HEK293 (cell line): ENCODE measurements at regions not wholly inside any gene's neighbourhood (a gene's known extent, or its start where the extent isn't known, plus 50 kb on each side); places are given as distances from the start of the nearest gene placed in this dataset.

Experiments
- CTCF ChIA-PET: fragments of 350-600 bp; formaldehyde crosslinking; extraction: SDS; loops from one replicate; lab custom pipeline; 2021; ENCODE audit warnings: antibody characterized with exemption; lab: Yijun Ruan, JAX
- POLR2A ChIA-PET: fragments of 300-600 bp; formaldehyde crosslinking; extraction: SDS; loops from one replicate; lab custom pipeline; 2020; ENCODE audit warnings: antibody characterized with exemption, inconsistent platforms; lab: Yijun Ruan, JAX
- H3K27ac ChIP-seq: fragments of 200-500 bp; sonication (Bioruptor generic); 2 replicates; pipeline ENCODE4 v1.5.1; 2014; ENCODE audit warnings: low read depth, low read length, control low read depth, inconsistent platforms; ENCODE audit errors: extremely low read depth
- H3K36me3 ChIP-seq, 2 experiments: fragments of 200-500 bp in 1 of 2; sonication (Bioruptor generic) in 1 of 2; 1 replicate in 1 of 2; 2 replicates in 1 of 2; pipeline ENCODE4 v1.5.1; 2014 to 2017; ENCODE audit warnings: inconsistent platforms in 2 of 2, low read length in 2 of 2; ENCODE audit not compliant: control insufficient read depth in 2 of 2, insufficient read depth in 1 of 2
- H3K4me1 ChIP-seq: fragments of 200-500 bp; sonication (Bioruptor generic); 2 replicates; pipeline ENCODE4 v1.5.1; 2014; ENCODE audit warnings: mild to moderate bottlenecking, low read length, inconsistent platforms; ENCODE audit not compliant: control insufficient read depth, insufficient read depth
- H3K4me3 ChIP-seq: 2 replicates; pipeline ENCODE4 v1.5.1; 2011; ENCODE audit warnings: low read depth, mild to moderate bottlenecking, control low read depth, low read length, moderate library complexity
- H3K9me3 ChIP-seq: fragments of 200-500 bp; sonication (Bioruptor generic); 2 replicates; pipeline ENCODE4 v1.5.1; 2014; ENCODE audit warnings: low read depth, low read length, inconsistent platforms; ENCODE audit not compliant: control insufficient read depth, insufficient read depth
- INSM2 ChIP-seq: fragments of 450-650 bp; formaldehyde crosslinking; IDR thresholded peaks from 2 replicates; pipeline ENCODE4 v1.5.1; 2016; ENCODE audit warnings: missing biosample characterization, missing genetic modification characterization
- KLF10 ChIP-seq: fragments of 450-650 bp; IDR thresholded peaks from 2 replicates; pipeline ENCODE4 v1.5.1; 2018; ENCODE audit warnings: missing biosample characterization, mild to moderate bottlenecking, missing genetic modification characterization
- OVOL3 ChIP-seq: fragments of 450-650 bp; formaldehyde crosslinking; IDR thresholded peaks from 2 replicates; pipeline ENCODE4 v1.5.1; 2016; ENCODE audit warnings: missing biosample characterization, missing genetic modification characterization
- ZBTB21 ChIP-seq: fragments of 450-650 bp; formaldehyde crosslinking; IDR thresholded peaks from 2 replicates; pipeline ENCODE4 v1.5.1; 2017; ENCODE audit warnings: missing biosample characterization, missing genetic modification characterization
- ZFP3 ChIP-seq: fragments of 450-650 bp; formaldehyde crosslinking; IDR thresholded peaks from 2 replicates; pipeline ENCODE4 v1.5.1; 2016; ENCODE audit warnings: low read depth, missing biosample characterization, missing genetic modification characterization
- ZIC2 ChIP-seq: fragments of 450-650 bp; formaldehyde crosslinking; IDR thresholded peaks from 2 replicates; pipeline ENCODE4 v1.5.1; 2016; ENCODE audit warnings: missing biosample characterization, missing genetic modification characterization
- ZNF112 ChIP-seq: fragments of 450-650 bp; formaldehyde crosslinking; IDR thresholded peaks from 2 replicates; pipeline ENCODE4 v1.5.0; 2017; ENCODE audit warnings: missing biosample characterization, missing genetic modification characterization
- ZNF155 ChIP-seq: fragments of 450-650 bp; formaldehyde crosslinking; IDR thresholded peaks from 2 replicates; pipeline ENCODE4 v1.5.1; 2016; ENCODE audit warnings: missing biosample characterization, missing genetic modification characterization
- ZNF19 ChIP-seq: fragments of 450-650 bp; formaldehyde crosslinking; IDR thresholded peaks from 2 replicates; pipeline ENCODE4; 2016; ENCODE audit warnings: missing biosample characterization, missing genetic modification characterization, low read depth
- ZNF221 ChIP-seq: fragments of 450-650 bp; formaldehyde crosslinking; IDR thresholded peaks from 2 replicates; pipeline ENCODE4 v1.5.1; 2017; ENCODE audit warnings: missing biosample characterization, missing genetic modification characterization, borderline replicate concordance
- ZNF274 ChIP-seq, 2 experiments: fragments of 200-500 bp in 1 of 2; fragments of 450-650 bp in 1 of 2; sonication (Bioruptor generic) in 1 of 2; formaldehyde crosslinking in 1 of 2; IDR thresholded peaks; 2 replicates each; pipeline versions ENCODE4 v1.5.1 to v1.6.1; 2014 to 2016; ENCODE audit warnings: borderline replicate concordance in 1 of 2, inconsistent platforms in 1 of 2, low read length in 1 of 2, missing biosample characterization in 1 of 2, missing genetic modification characterization in 1 of 2
- ZNF37A ChIP-seq: fragments of 450-650 bp; IDR thresholded peaks from 2 replicates; pipeline ENCODE4 v1.5.1; 2018; ENCODE audit warnings: missing biosample characterization, missing genetic modification characterization
- ZNF48 ChIP-seq: fragments of 450-650 bp; formaldehyde crosslinking; IDR thresholded peaks from 2 replicates; pipeline ENCODE4 v1.5.1; 2016; ENCODE audit warnings: missing biosample characterization, missing genetic modification characterization
- ZNF560 ChIP-seq: fragments of 450-650 bp; formaldehyde crosslinking; IDR thresholded peaks from 2 replicates; pipeline ENCODE4 v1.5.1; 2017; ENCODE audit warnings: missing biosample characterization, missing genetic modification characterization, borderline replicate concordance
- ZNF660 ChIP-seq: fragments of 450-650 bp; IDR thresholded peaks from 2 replicates; pipeline ENCODE4 v1.5.1; 2018; ENCODE audit warnings: missing biosample characterization, mild to moderate bottlenecking, missing genetic modification characterization
- ZNF707 ChIP-seq: fragments of 450-650 bp; formaldehyde crosslinking; IDR thresholded peaks from 2 replicates; pipeline ENCODE4 v1.5.1; 2016; ENCODE audit warnings: missing biosample characterization, missing genetic modification characterization
- ZNF792 ChIP-seq: fragments of 450-650 bp; formaldehyde crosslinking; IDR thresholded peaks from 2 replicates; pipeline ENCODE4 v1.5.1; 2016; ENCODE audit warnings: missing biosample characterization, missing genetic modification characterization
- TF ChIP-seq, protein P1 (sequence below): fragments of 450-650 bp; formaldehyde crosslinking; IDR thresholded peaks from 2 replicates; pipeline ENCODE4 v1.5.1; 2016; ENCODE audit warnings: missing biosample characterization, missing genetic modification characterization
- TF ChIP-seq, protein P2 (sequence below): fragments of 450-650 bp; formaldehyde crosslinking; IDR thresholded peaks from 2 replicates; pipeline ENCODE4 v1.5.1; 2016; ENCODE audit warnings: missing biosample characterization, missing genetic modification characterization
- TF ChIP-seq, protein P3 (sequence below): fragments of 450-650 bp; formaldehyde crosslinking; IDR thresholded peaks from 2 replicates; pipeline ENCODE4 v1.5.1; 2016; ENCODE audit warnings: missing biosample characterization, missing genetic modification characterization
- TF ChIP-seq, protein P4 (sequence below): fragments of 450-650 bp; formaldehyde crosslinking; IDR thresholded peaks from 2 replicates; pipeline ENCODE4 v1.5.1; 2016; ENCODE audit warnings: missing biosample characterization, missing genetic modification characterization, borderline replicate concordance
- TF ChIP-seq, protein P5 (sequence below): fragments of 450-650 bp; formaldehyde crosslinking; IDR thresholded peaks from 2 replicates; pipeline ENCODE4 v1.5.1; 2016; ENCODE audit warnings: missing biosample characterization, missing genetic modification characterization

GRCh38 chr19:31666126-31666525 is 316.9 kb upstream of the TSHZ3 start:
- Histone ChIP-seq H3K36me3 (no peaks in the 10 kb centered on the region), H3K4me1 (no peaks in the 10 kb centered on the region), H3K4me3 (no peak overlapping the region), H3K27ac (no peak overlapping the region), H3K9me3 (no peaks in the 10 kb centered on the region; the same call in 1 of the 2 replicates)
- ChIA-PET CTCF (interaction anchor here (0.7 to 2.2 kb wide), 2 partner anchors 10 to 187 kb away, joined by 4 to 8 read pairs; no protein-coding TSS in a partner anchor), POLR2A (no interaction called here)
- TF ChIP-seq ZNF707 (no peak), ZFP3 (tag by site-specific recombination) (no peak), KLF10 (tag by site-specific recombination) (no peak), OVOL3 (tag by site-specific recombination) (no peak), ZNF155 (tag by site-specific recombination) (no peak), ZNF660 (tag by site-specific recombination) (no peak), ZNF221 (tag by site-specific recombination) (no peak), ZNF48 (tag by site-specific recombination) (no peak)
- TF ChIP-seq, protein P1, sequence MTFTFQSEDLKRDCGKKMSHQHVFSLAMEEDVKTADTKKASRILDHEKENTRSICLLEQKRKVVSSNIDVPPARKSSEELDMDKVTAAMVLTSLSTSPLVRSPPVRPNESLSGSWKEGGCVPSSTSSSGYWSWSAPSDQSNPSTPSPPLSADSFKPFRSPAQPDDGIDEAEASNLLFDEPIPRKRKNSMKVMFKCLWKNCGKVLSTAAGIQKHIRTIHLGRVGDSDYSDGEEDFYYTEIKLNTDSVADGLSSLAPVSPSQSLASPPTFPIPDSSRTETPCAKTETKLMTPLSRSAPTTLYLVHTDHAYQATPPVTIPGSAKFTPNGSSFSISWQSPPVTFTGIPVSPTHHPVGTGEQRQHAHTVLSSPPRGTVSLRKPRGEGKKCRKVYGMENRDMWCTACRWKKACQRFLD (tag by site-specific recombination): no peak
- TF ChIP-seq, protein P2, sequence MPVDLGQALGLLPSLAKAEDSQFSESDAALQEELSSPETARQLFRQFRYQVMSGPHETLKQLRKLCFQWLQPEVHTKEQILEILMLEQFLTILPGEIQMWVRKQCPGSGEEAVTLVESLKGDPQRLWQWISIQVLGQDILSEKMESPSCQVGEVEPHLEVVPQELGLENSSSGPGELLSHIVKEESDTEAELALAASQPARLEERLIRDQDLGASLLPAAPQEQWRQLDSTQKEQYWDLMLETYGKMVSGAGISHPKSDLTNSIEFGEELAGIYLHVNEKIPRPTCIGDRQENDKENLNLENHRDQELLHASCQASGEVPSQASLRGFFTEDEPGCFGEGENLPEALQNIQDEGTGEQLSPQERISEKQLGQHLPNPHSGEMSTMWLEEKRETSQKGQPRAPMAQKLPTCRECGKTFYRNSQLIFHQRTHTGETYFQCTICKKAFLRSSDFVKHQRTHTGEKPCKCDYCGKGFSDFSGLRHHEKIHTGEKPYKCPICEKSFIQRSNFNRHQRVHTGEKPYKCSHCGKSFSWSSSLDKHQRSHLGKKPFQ (tag by site-specific recombination): no peak
- TF ChIP-seq, protein P3, sequence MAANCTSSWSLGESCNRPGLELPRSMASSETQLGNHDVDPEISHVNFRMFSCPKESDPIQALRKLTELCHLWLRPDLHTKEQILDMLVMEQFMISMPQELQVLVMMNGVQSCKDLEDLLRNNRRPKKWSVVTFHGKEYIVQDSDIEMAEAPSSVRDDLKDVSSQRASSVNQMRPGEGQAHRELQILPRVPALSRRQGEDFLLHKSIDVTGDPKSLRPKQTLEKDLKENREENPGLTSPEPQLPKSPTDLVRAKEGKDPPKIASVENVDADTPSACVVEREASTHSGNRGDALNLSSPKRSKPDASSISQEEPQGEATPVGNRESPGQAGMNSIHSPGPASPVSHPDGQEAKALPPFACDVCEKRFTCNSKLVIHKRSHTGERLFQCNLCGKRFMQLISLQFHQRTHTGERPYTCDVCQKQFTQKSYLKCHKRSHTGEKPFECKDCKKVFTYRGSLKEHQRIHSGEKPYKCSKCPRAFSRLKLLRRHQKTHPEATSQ: no peak

- no peak overlapping the region for H3K4me3 ChIP-seq
- H3K27ac ChIP-seq: no peak overlapping the region
- CTCF ChIA-PET: interaction anchor here (0.7 kb wide), 1 partner anchor 975 kb away, joined by 3 read pairs; no protein-coding TSS in a partner anchor
- H3K9me3 ChIP-seq: no peaks in the 10 kb centered on the region; the same call in 1 of the 2 replicates
- POLR2A ChIA-PET: no interaction called here
- no peaks in the 10 kb centered on the region for H3K36me3 ChIP-seq
- H3K4me1 ChIP-seq: no peaks in the 10 kb centered on the region
- no peak for TF ChIP-seq ZIC2 (tag by site-specific recombination)
- no peak for TF ChIP-seq ZNF19
- TF ChIP-seq ZNF37A (tag by site-specific recombination): no peak
- no peak for TF ChIP-seq ZBTB21
- no peak for TF ChIP-seq INSM2 (tag by site-specific recombination)
- TF ChIP-seq ZNF112 (tag by site-specific recombination): no peak
- TF ChIP-seq ZNF274 (IDR thresholded peaks at IDR 0.05; ENCODE audit: low read length): no peak
- TF ChIP-seq ZNF274 (tag by site-specific recombination; IDR thresholded peaks at IDR 0.05; ENCODE audit: borderline replicate concordance): no peak
- TF ChIP-seq, protein P4, sequence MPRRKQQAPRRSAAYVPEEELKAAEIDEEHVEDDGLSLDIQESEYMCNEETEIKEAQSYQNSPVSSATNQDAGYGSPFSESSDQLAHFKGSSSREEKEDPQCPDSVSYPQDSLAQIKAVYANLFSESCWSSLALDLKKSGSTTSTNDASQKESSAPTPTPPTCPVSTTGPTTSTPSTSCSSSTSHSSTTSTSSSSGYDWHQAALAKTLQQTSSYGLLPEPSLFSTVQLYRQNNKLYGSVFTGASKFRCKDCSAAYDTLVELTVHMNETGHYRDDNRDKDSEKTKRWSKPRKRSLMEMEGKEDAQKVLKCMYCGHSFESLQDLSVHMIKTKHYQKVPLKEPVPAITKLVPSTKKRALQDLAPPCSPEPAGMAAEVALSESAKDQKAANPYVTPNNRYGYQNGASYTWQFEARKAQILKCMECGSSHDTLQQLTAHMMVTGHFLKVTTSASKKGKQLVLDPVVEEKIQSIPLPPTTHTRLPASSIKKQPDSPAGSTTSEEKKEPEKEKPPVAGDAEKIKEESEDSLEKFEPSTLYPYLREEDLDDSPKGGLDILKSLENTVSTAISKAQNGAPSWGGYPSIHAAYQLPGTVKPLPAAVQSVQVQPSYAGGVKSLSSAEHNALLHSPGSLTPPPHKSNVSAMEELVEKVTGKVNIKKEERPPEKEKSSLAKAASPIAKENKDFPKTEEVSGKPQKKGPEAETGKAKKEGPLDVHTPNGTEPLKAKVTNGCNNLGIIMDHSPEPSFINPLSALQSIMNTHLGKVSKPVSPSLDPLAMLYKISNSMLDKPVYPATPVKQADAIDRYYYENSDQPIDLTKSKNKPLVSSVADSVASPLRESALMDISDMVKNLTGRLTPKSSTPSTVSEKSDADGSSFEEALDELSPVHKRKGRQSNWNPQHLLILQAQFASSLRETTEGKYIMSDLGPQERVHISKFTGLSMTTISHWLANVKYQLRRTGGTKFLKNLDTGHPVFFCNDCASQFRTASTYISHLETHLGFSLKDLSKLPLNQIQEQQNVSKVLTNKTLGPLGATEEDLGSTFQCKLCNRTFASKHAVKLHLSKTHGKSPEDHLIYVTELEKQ (tag by site-specific recombination): no peak
- TF ChIP-seq ZNF792 (tag by site-specific recombination): no peak
- TF ChIP-seq, protein P5, sequence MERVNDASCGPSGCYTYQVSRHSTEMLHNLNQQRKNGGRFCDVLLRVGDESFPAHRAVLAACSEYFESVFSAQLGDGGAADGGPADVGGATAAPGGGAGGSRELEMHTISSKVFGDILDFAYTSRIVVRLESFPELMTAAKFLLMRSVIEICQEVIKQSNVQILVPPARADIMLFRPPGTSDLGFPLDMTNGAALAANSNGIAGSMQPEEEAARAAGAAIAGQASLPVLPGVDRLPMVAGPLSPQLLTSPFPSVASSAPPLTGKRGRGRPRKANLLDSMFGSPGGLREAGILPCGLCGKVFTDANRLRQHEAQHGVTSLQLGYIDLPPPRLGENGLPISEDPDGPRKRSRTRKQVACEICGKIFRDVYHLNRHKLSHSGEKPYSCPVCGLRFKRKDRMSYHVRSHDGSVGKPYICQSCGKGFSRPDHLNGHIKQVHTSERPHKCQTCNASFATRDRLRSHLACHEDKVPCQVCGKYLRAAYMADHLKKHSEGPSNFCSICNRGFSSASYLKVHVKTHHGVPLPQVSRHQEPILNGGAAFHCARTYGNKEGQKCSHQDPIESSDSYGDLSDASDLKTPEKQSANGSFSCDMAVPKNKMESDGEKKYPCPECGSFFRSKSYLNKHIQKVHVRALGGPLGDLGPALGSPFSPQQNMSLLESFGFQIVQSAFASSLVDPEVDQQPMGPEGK: no peak
- TF ChIP-seq ZNF560 (tag by site-specific recombination): no peak
These were observed 317.9 kb upstream of the TSHZ3 start for GRCh38 chr19:31667106-31667505.
